Adrenal gland (tissue), 5 donors: ENCODE measurements at regions not wholly inside any gene's neighbourhood (a gene's known extent, or its start where the extent isn't known, plus 50 kb on each side); places are given as distances from the start of the nearest gene placed in this dataset.

Experiments
- CTCF ChIP-seq, 6 experiments: fragments of 450-650 bp in 4 of 6; fragments of 200-600 bp in 2 of 6; sonication (generic) in 1 of 6; IDR thresholded peaks; 1 replicate in 5 of 6; 2 replicates in 1 of 6; pipeline versions ENCODE4 v1.5.1 to v1.8.0; 2016 to 2021; ENCODE audit warnings: antibody characterized with exemption in 6 of 6, mild to moderate bottlenecking in 2 of 6, moderate library complexity in 1 of 6
- POLR2A ChIP-seq, 2 donors: fragments of 450-650 bp; IDR thresholded peaks; one replicate each; pipeline ENCODE4 v1.6.1; 2017; ENCODE audit warnings: antibody characterized with exemption in 2 of 2, mild to moderate bottlenecking in 2 of 2, moderate library complexity in 1 of 2
- donor health status: DM: no; HTN: no; CAD: no.

- TF ChIP-seq POLR2A (IDR thresholded peaks at IDR 0.05): no peak
- peak in 5 of 6 experiments; percentile 44 to 55 (median 52) for TF ChIP-seq CTCF (IDR thresholded peaks at IDR 0.05)
These were observed 534.7 kb upstream of the JARID2 start for GRCh38 chr6:14711056-14711703.
